Adrenal gland (tissue), 5 donors: ENCODE measurements at regions not wholly inside any gene's neighbourhood (a gene's known extent, or its start where the extent isn't known, plus 50 kb on each side); places are given as distances from the start of the nearest gene placed in this dataset.

Source experiments
- POLR2A ChIP-seq, 2 donors: fragments of 450-650 bp; IDR thresholded peaks; one replicate each; pipeline ENCODE4 v1.6.1; 2017; ENCODE audit warnings: antibody characterized with exemption in 2 of 2, mild to moderate bottlenecking in 2 of 2, moderate library complexity in 1 of 2
- TF ChIP-seq, protein P1 (sequence below), 6 experiments: fragments of 450-650 bp in 4 of 6; fragments of 200-600 bp in 2 of 6; sonication (generic) in 1 of 6; IDR thresholded peaks; 1 replicate in 5 of 6; 2 replicates in 1 of 6; pipeline versions ENCODE4 v1.5.1 to v1.8.0; 2016 to 2021; ENCODE audit warnings: antibody characterized with exemption in 6 of 6, mild to moderate bottlenecking in 2 of 6, moderate library complexity in 1 of 6
- donor health status: DM: no; HTN: no; CAD: no.

DNA sequence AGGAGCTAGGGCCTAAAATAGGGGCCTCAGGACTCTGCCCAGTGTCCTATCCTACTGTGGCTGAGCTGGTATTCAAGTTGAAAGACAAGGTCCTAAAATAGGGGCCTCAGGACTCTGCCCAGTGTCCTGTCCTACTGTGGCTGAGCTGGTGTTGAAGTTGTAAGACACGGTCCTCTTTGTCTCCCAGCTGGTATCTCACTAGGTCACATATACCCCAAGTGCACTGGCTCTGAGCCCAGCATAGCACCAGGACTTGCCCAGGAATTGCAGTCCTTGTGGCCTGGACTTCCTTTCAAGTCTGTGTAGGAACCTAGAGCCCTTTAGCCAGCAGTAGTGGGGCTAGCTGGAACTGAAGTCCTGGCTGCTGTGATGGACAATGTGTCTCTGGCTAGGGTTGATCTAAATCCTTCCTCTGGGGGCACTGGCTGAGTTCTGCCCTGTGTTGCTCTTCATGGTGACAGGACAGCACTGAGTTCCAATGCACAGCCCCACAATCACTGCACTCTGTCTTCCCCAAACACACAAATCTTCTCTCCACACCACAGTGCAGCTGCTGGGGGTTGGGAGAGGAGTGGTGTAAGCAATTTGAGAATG, 260.5 kb downstream of the HAPSTR1 start:
- TF ChIP-seq, protein P1, sequence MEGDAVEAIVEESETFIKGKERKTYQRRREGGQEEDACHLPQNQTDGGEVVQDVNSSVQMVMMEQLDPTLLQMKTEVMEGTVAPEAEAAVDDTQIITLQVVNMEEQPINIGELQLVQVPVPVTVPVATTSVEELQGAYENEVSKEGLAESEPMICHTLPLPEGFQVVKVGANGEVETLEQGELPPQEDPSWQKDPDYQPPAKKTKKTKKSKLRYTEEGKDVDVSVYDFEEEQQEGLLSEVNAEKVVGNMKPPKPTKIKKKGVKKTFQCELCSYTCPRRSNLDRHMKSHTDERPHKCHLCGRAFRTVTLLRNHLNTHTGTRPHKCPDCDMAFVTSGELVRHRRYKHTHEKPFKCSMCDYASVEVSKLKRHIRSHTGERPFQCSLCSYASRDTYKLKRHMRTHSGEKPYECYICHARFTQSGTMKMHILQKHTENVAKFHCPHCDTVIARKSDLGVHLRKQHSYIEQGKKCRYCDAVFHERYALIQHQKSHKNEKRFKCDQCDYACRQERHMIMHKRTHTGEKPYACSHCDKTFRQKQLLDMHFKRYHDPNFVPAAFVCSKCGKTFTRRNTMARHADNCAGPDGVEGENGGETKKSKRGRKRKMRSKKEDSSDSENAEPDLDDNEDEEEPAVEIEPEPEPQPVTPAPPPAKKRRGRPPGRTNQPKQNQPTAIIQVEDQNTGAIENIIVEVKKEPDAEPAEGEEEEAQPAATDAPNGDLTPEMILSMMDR (IDR thresholded peaks at IDR 0.05), result no peak
- TF ChIP-seq POLR2A (IDR thresholded peaks at IDR 0.05), result no peak
